K562 (cell line): ENCODE measurements at regions not wholly inside any gene's neighbourhood (a gene's known extent, or its start where the extent isn't known, plus 50 kb on each side); places are given as distances from the start of the nearest gene placed in this dataset.
"Not testable (repeated sequence)": the region's sequence is repeated elsewhere in the genome, so short reads cannot be mapped to it uniquely, and the experiment has no call there.

Experiments used
- DMBX1 ChIP-seq: fragments of 250-450 bp; sonication (Bioruptor Pico); IDR thresholded peaks from 2 replicates; pipeline ENCODE4 v1.8.0; 2022; ENCODE audit warnings: inconsistent platforms, mild to moderate bottlenecking, moderate library complexity, borderline replicate concordance
- HMBOX1 ChIP-seq: sonication (generic); IDR thresholded peaks from 2 replicates; pipeline ENCODE4 v1.6.1; 2016
- RAD21 ChIP-seq, 2 experiments: fragments of 250-450 bp in 1 of 2; fragments of 450-650 bp in 1 of 2; sonication (Bioruptor Pico) in 1 of 2; formaldehyde crosslinking in 1 of 2; IDR thresholded peaks in 1 of 2; conservative IDR thresholded peaks in 1 of 2; 2 replicates each; pipeline versions ENCODE4 v1.4.0 to v1.8.0; 2020 to 2022; ENCODE audit warnings: mild to moderate bottlenecking in 2 of 2, moderate library complexity in 1 of 2
- RHOXF2B ChIP-seq: fragments of 250-450 bp; sonication (Bioruptor Pico); conservative IDR thresholded peaks from 2 replicates; pipeline ENCODE4 v1.5.1; 2021
- ZC3H4 ChIP-seq: sonication (generic); formaldehyde crosslinking; IDR thresholded peaks from 2 replicates; pipeline ENCODE4 v1.9.0; 2021; ENCODE audit warnings: missing genetic modification reagents, borderline replicate concordance
- TF ChIP-seq, protein P1 (sequence below), 3 experiments: IDR thresholded peaks in 2 of 3; conservative IDR thresholded peaks in 1 of 3; 2 replicates each; pipeline ENCODE4 v1.5.1; 2011 to 2012; ENCODE audit warnings: low read length in 3 of 3, mild to moderate bottlenecking in 3 of 3, control low read depth in 2 of 3, improper control_type of control experiment in 1 of 3, inconsistent platforms in 1 of 3, low read depth in 1 of 3, mixed read lengths in 1 of 3, moderate library complexity in 1 of 3; ENCODE audit not compliant: insufficient read depth in 2 of 3

DNA sequence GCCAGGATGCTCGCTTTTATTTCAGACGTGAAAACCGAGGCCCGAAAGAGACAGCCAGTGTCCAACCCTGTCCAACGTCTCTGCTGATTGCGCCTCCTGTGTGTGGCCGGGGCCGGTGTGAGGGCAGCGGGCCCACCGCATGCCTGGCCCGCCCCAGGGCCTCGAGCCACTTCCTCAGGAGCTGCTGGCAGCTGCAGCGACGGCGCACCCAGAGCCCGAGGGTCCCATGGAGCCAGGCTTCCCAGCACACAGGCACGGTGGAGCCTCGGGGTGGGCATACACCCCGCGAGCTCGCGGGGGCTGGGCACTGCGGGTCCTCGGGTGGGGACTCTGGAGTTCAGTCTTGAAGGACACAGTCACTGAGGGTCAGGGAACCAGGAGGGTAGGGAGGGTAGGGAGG lies 320.5 kb upstream of the PLGLB1 start:
- TF ChIP-seq, protein P1, sequence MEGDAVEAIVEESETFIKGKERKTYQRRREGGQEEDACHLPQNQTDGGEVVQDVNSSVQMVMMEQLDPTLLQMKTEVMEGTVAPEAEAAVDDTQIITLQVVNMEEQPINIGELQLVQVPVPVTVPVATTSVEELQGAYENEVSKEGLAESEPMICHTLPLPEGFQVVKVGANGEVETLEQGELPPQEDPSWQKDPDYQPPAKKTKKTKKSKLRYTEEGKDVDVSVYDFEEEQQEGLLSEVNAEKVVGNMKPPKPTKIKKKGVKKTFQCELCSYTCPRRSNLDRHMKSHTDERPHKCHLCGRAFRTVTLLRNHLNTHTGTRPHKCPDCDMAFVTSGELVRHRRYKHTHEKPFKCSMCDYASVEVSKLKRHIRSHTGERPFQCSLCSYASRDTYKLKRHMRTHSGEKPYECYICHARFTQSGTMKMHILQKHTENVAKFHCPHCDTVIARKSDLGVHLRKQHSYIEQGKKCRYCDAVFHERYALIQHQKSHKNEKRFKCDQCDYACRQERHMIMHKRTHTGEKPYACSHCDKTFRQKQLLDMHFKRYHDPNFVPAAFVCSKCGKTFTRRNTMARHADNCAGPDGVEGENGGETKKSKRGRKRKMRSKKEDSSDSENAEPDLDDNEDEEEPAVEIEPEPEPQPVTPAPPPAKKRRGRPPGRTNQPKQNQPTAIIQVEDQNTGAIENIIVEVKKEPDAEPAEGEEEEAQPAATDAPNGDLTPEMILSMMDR (IDR thresholded peaks at IDR 0.05 in 2 of 3, conservative IDR thresholded peaks at IDR 0.05 in 1 of 3; ENCODE audit: insufficient read depth in 2 of 3, low read depth in 1 of 3, low read length in 3 of 3), result not testable (repeated sequence)
- not testable (repeated sequence) for TF ChIP-seq HMBOX1; RHOXF2B (CRISPR knock-in tag); ZC3H4; DMBX1; RAD21 (CRISPR knock-in tag; conservative IDR thresholded peaks at IDR 0.05 in 1 of 2, IDR thresholded peaks at IDR 0.05 in 1 of 2)
